Esophagus mucosa (tissue), 1 donor: ENCODE measurements at regions not wholly inside any gene's neighbourhood (a gene's known extent, or its start where the extent isn't known, plus 50 kb on each side); places are given as distances from the start of the nearest gene placed in this dataset.
"Not testable (repeated sequence)": the region's sequence is repeated elsewhere in the genome, so short reads cannot be mapped to it uniquely, and the experiment has no call there.

Experiments
- ATAC-seq: fragments of 200-7000 bp; cut with Tn5 transposase; one replicate; pipeline ENCODE4 v1.9.1; 2020
- donor health status: DM: yes; HTN: yes; CAD: no.

DNA sequence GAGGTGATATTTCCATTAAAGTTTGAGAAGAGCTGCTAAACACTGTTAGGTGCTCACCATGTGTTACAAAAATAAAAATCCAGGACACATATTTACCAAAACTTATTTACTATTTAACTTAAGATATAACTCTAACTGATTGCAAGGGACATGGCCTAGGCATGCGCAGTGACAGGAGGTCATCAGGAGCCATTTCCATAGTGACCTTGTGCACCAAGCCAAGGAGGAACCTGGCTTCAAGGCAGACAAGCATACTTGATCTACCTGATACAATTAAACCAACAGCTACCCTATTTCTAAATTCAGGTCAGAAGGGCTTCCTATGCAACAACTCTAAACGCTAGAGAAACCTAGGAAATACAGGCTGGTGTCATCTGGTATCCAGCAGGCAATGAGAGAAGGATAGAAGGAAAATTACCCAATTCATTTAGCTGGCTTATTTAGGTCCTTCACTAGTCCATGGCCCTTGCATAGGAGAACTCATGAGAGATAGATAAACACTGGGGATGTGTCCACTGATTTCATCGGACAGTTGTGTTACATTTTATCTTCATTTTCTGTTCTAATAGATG is 134.4 kb downstream of the FOXB1 start:
- no peak for ATAC-seq

GRCh38 chr15:60152386-60152785 is 148.3 kb downstream of the FOXB1 start:
- ATAC-seq = no peak

GRCh38 chr15:60154764-60155325 is 150.7 kb downstream of the FOXB1 start:
- no peak for ATAC-seq

- no peak for ATAC-seq
Measured at GRCh38 chr15:60155661-60156060, 151.6 kb downstream of the FOXB1 start.

GRCh38 chr15:60160909-60161308 is 156.8 kb downstream of the FOXB1 start:
- ATAC-seq = no peak

DNA sequence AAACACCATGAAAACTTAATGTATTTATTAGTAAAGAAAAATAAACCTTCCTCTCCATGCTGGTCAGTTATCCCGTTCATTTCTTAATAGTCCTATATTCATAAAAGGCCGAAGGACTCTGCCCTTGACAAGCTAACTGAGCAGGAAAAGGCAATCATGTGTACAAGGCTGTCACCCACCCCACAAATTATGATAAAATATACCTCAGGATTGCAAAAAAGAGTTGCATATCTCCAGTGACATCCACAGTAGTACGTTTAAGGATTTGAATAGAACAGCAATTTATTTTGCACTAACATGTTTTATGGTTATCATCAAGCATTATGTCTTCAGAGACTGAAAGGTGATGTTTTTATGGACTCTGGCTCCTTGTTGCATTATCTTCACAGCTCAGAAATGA is 157.6 kb downstream of the FOXB1 start:
- no peak for ATAC-seq

- no peak for ATAC-seq
Measured at GRCh38 chr15:60162251-60162967, 158.3 kb downstream of the FOXB1 start.

GRCh38 chr15:60162968-60163355 is 158.9 kb downstream of the FOXB1 start:
- no peak for ATAC-seq

GRCh38 chr15:60165111-60165510 is 161.0 kb downstream of the FOXB1 start:
- ATAC-seq = no peak

DNA sequence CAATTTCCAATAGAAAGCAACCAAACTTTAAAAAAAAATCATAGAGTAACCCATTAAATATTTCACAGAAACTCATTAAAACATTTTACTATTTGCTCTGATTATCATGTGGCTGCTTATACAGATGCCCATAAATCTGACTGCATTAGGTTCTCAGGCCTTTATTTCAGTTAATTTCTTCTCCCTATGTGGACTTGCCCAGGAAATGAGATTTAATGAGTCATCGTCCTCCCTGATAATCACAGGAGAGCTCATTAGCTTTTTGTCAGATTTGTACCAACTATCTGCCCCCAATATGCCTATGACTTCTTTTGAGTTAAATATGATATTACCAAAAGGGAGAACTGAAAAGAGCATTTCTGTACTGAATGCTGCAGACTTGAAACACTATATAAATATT is 168.0 kb downstream of the FOXB1 start:
- ATAC-seq = no peak

GRCh38 chr15:60179786-60180391 is 175.8 kb downstream of the FOXB1 start:
- ATAC-seq = peak; percentile 61

DNA sequence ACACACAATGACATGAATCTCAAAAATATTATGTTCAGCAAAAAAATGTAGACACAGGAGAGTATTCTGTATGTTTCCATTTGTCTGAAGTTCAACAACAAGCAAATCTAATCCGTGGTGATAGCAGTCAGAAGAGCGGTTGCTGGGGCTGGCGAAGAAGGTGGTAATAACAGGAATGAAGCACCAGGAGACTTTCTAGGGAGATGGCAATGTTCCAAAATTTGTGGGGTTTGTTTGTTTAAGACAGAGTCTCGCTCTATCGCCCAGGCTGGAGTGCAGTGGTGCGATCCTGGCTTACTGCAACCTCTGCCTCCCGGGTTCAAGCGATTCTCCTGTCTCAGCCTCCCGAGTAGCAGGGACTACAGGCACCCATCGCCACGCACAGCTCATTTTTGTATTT is 177.8 kb downstream of the FOXB1 start:
- ATAC-seq = not testable (repeated sequence)

- ATAC-seq = no peak
Measured at GRCh38 chr15:60183366-60183765, 179.3 kb downstream of the FOXB1 start.

DNA sequence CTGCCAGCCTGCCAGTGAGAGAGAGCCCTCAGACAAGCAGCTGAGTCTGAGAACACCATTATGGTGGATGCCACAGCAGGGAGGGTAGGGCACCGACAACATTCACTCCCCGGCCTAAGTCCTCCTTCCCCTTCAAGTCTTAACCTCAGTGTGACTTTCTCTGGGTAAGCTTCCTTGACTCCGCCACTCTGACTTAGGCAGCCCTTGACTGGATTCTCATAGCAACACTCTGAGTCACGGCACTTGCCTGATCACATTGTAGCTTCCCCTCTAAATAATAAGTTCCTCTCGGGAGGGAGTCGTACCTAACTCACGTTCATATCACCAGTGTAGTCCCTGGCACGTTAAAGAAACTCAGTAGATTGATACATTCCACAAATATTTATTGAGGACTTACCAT is 180.5 kb downstream of the FOXB1 start:
- ATAC-seq = peak; percentile 55

DNA sequence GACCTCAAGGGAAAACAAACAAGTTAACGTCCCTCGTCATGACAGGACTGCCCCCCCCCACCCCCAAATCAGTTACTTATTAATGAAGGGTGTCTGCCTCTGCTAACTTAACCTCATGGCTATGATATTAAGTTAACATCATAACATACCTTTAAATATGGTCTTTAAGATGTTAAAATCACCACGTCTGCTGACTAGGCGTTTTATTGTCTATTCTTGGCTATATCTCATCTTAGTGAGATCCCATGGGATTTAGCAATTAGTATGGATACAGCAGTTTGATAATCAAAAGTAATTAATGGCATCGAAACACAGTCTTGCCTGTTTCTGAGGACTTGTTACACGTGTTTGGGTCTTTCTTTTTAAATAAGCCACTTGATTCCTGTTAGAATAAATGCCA is 186.9 kb downstream of the FOXB1 start:
- no peak for ATAC-seq

GRCh38 chr15:60191821-60192220 is 187.7 kb downstream of the FOXB1 start:
- no peak for ATAC-seq

DNA sequence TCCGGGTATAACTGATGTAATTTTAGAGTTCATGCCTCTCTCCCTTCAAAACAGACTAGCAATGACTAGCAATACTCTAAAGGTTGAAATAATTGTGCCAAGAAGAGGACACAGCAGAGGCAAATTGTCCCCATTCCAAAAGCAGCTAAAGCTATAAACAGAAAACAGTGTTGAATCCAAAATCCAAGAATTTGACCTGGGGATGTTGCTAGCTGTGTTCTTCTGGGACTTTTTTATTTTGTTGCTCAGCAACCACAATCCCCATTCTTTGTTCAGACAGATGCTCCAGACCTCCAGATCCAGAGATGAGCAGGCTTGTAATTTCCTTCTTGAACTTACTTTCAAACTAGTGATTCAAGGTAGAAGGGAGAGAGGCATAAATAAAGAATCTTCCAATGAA is 191.5 kb downstream of the FOXB1 start:
- ATAC-seq = no peak

DNA sequence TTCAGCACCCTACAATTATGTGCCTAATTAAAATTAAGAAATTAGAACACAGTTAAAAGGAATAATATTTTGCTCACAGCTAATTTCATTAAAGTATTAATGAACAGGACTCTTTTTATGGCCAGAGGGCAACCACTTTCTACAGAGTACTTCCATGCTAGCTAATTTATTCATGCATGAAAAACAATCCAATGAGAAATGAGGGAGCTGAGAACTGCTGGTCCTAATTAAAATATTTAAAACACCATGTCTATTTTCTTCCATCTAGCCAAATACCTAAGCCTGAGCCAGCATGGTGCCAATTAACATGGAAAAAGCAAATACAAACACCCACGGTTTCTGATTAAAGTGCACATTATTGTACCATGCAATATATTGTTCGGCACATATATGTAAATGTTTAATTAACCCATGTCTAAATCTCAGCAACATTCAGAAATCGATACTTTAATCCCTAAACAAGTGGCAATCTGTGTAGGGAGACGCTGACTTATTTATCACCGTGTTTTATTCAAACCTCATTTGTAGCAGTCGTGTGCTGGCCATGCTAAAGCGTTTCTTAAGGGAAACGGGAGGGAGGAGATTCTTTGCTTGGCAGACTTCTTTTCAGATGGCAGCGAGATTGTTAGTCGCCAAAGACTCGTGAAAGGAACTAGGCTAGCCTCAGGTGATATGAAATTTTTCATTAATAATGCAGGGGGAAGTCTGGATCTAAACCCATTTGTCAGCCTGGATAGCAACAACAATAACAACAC is 193.5 kb downstream of the ANXA2 start:
- ATAC-seq = no peak

GRCh38 chr15:60208709-60209108 is 189.1 kb downstream of the ANXA2 start:
- no peak for ATAC-seq

- no peak for ATAC-seq
Measured at GRCh38 chr15:60212536-60212935, 185.2 kb downstream of the ANXA2 start.

GRCh38 chr15:60213377-60214000 is 184.3 kb downstream of the ANXA2 start:
- no peak for ATAC-seq

DNA sequence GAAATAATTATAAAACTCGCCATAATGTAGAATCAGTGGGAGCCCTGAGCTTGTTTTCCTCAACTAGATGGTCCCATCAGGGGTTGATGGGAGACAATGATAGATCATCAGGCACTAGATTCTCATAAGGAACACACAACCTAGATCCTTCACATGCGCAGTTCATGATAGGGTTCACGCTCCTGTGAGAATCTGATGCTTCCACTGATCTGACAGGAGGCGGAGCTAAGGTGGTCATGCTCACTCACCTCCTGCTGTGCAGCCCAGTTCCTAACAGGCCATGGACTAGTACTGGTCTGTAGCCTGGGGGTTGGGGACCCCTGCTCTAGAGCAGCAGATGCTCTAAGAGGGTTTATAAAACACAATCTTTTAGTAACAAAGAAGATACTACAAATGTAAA is 183.6 kb downstream of the ANXA2 start:
- no peak for ATAC-seq
